A673 (cell line): ENCODE measurements at regions not wholly inside any gene's neighbourhood (a gene's known extent, or its start where the extent isn't known, plus 50 kb on each side); places are given as distances from the start of the nearest gene placed in this dataset.

ENCODE experiments used
- CTCF ChIP-seq: fragments of 300-800, 200-600 bp; sonication (generic); conservative IDR thresholded peaks from 2 replicates; pipeline ENCODE4 v1.5.1; 2017; ENCODE audit warnings: low read depth, mild to moderate bottlenecking, antibody characterized with exemption, low read length, moderate library complexity, mixed read lengths
- EZH2 ChIP-seq: fragments of 200-600 bp; sonication (generic); IDR thresholded peaks from 2 replicates; pipeline ENCODE4 v1.6.1; 2017; ENCODE audit warnings: borderline replicate concordance, low read depth, mild to moderate bottlenecking, mixed read lengths, antibody characterized with exemption, low read length; ENCODE audit not compliant: poor library complexity, severe bottlenecking

DNA sequence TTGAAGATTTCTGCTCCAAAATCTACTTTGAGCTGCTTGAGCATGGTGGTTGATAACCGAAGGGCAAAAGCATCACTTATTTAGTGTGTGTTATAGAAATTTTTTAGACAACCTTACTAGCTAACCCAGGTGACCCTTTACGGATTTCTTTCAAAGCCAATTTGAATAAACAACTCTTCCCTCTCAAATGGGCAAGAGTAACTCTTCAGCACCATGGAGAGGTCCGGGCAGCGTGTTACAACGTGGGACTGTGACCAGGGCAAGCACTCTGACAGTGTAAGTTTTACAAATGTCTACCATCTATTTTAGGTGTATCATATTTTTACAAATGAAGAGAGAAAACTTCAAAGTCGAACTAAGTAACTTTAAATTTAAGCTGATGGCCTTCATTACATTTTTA, 471.8 kb downstream of the MFSD1 start:
- TF ChIP-seq CTCF (no peak), EZH2 (no peak)
